EL (cell line): ENCODE measurements at regions not wholly inside any gene's neighbourhood (a gene's known extent, or its start where the extent isn't known, plus 50 kb on each side); places are given as distances from the start of the nearest gene placed in this dataset.

Source experiments
- DNase-seq: peaks from one replicate; pipeline ENCODE4 v3.0.0-alpha.2; 2016

GRCh38 chr6:66687611-66688140 lies 980.6 kb upstream of the EYS start:
- DNase-seq: no peak

- no peak for DNase-seq
These were observed 968.9 kb upstream of the EYS start for GRCh38 chr6:66675906-66676305.

GRCh38 chr6:66664112-66664511 lies 957.1 kb upstream of the EYS start:
- no peak for DNase-seq

GRCh38 chr6:66662721-66663507 lies 955.9 kb upstream of the EYS start:
- no peak for DNase-seq

GRCh38 chr6:66662196-66662595 lies 955.2 kb upstream of the EYS start:
- DNase-seq: no peak

GRCh38 chr6:66655420-66655819 lies 948.4 kb upstream of the EYS start:
- DNase-seq: no peak

- DNase-seq: no peak
These were observed 931.5 kb upstream of the EYS start for GRCh38 chr6:66638518-66638917.

- DNase-seq: no peak
These were observed 931.1 kb upstream of the EYS start for GRCh38 chr6:66638099-66638498.

GRCh38 chr6:66628917-66629316 lies 921.9 kb upstream of the EYS start:
- DNase-seq: no peak

GRCh38 chr6:66623050-66623449 lies 916.0 kb upstream of the EYS start:
- DNase-seq: no peak

- no peak for DNase-seq
These were observed 898.9 kb upstream of the EYS start for GRCh38 chr6:66605971-66606370.

- no peak for DNase-seq
These were observed 898.0 kb upstream of the EYS start for GRCh38 chr6:66605011-66605410.

GRCh38 chr6:66599541-66599940 lies 892.5 kb upstream of the EYS start:
- no peak for DNase-seq

- no peak for DNase-seq
These were observed 871.3 kb upstream of the EYS start for GRCh38 chr6:66578362-66578761.

GRCh38 chr6:66568271-66568670 lies 861.2 kb upstream of the EYS start:
- no peak for DNase-seq

- no peak for DNase-seq
These were observed 854.5 kb upstream of the EYS start for GRCh38 chr6:66561479-66561878.

GRCh38 chr6:66558189-66558588 lies 851.2 kb upstream of the EYS start:
- no peak for DNase-seq

GRCh38 chr6:66556936-66557335 lies 849.9 kb upstream of the EYS start:
- no peak for DNase-seq

GRCh38 chr6:66555082-66555481 lies 848.1 kb upstream of the EYS start:
- DNase-seq: no peak

GRCh38 chr6:66553441-66553840 lies 846.4 kb upstream of the EYS start:
- DNase-seq: no peak

- DNase-seq: no peak
These were observed 831.6 kb upstream of the EYS start for GRCh38 chr6:66538551-66539135.

- no peak for DNase-seq
These were observed 826.9 kb upstream of the EYS start for GRCh38 chr6:66533921-66534404.

GRCh38 chr6:66526061-66526460 lies 819.0 kb upstream of the EYS start:
- DNase-seq: no peak

- no peak for DNase-seq
These were observed 815.8 kb upstream of the EYS start for GRCh38 chr6:66522864-66523263.
